Umbilical cord (tissue), 1 donor: ENCODE measurements at regions not wholly inside any gene's neighbourhood (a gene's known extent, or its start where the extent isn't known, plus 50 kb on each side); places are given as distances from the start of the nearest gene placed in this dataset.

Source experiments
- DNase-seq: peaks from one replicate; pipeline ENCODE4 v3.0.0-alpha.2; 2015; ENCODE audit warnings: low spot score

GRCh38 chr9:121599872-121600585 lies 51.4 kb upstream of the DAB2IP start:
- DNase-seq = no peak

- no peak for DNase-seq
Measured at GRCh38 chr9:121601194-121601593, 50.2 kb upstream of the DAB2IP start.
